Gastroesophageal sphincter (tissue), 4 donors: ENCODE measurements at regions not wholly inside any gene's neighbourhood (a gene's known extent, or its start where the extent isn't known, plus 50 kb on each side); places are given as distances from the start of the nearest gene placed in this dataset.

Experiments
- ATAC-seq: fragments of 150-250 bp; one replicate; pipeline ENCODE4 v1.9.1; 2016; ENCODE audit warnings: mild to moderate bottlenecking, moderate library complexity
- H3K27ac ChIP-seq, 4 donors: fragments of 200-600 bp; sonication (generic) in 3 of 4; 1 replicate in 3 of 4; 2 replicates in 1 of 4; pipeline ENCODE4 v1.5.1; 2016 to 2019
- H3K27me3 ChIP-seq: fragments of 200-600 bp; sonication (generic); one replicate; pipeline ENCODE4 v1.5.1; 2019
- H3K36me3 ChIP-seq, 2 donors: fragments of 200-600 bp; sonication (generic); one replicate each; pipeline ENCODE4 v1.5.1; 2019; ENCODE audit warnings: control low read depth in 1 of 2
- H3K4me1 ChIP-seq, 3 donors: fragments of 200-600 bp; sonication (generic); 1 replicate in 2 of 3; 2 replicates in 1 of 3; pipeline ENCODE4 v1.5.1; 2016 to 2019; ENCODE audit warnings: control low read depth in 2 of 3
- H3K4me3 ChIP-seq, 2 donors: fragments of 200-600 bp; sonication (generic); one replicate each; pipeline ENCODE4 v1.5.1; 2019; ENCODE audit warnings: mild to moderate bottlenecking in 1 of 2, moderate library complexity in 1 of 2
- H3K9me3 ChIP-seq, 3 donors: fragments of 200-600 bp; sonication (generic); one replicate each; pipeline ENCODE4 v1.5.1; 2017 to 2019; ENCODE audit warnings: control low read depth in 2 of 3
- EP300 ChIP-seq: sonication (generic); formaldehyde crosslinking; IDR thresholded peaks from one replicate; pipeline ENCODE4 v1.6.1; 2017; ENCODE audit warnings: antibody characterized with exemption, mild to moderate bottlenecking
- POLR2A ChIP-seq, 2 donors: fragments of 450-650 bp; IDR thresholded peaks; one replicate each; pipeline ENCODE4 v1.6.1; 2017; ENCODE audit warnings: antibody characterized with exemption in 2 of 2, mild to moderate bottlenecking in 2 of 2, moderate library complexity in 1 of 2
- POLR2AphosphoS5 ChIP-seq: sonication (generic); formaldehyde crosslinking; IDR thresholded peaks from one replicate; pipeline ENCODE4 v1.6.1; 2017; ENCODE audit warnings: antibody characterized with exemption
- WGBS, 2 donors: methylation state at CpG; one replicate each; pipeline ENCODE4 v1.1.5; 2018; ENCODE audit warnings: low coverage in 1 of 2; 5-methylcytosine and 5-hydroxymethylcytosine counted together
- TF ChIP-seq, protein P1 (sequence below), 4 experiments: fragments of 200-600 bp in 2 of 4; fragments of 450-650 bp in 2 of 4; sonication (generic) in 1 of 4; IDR thresholded peaks; one replicate each; pipeline ENCODE4 v1.5.1; 2017 to 2019; ENCODE audit warnings: antibody characterized with exemption in 4 of 4, mild to moderate bottlenecking in 2 of 4, moderate library complexity in 2 of 4

DNA sequence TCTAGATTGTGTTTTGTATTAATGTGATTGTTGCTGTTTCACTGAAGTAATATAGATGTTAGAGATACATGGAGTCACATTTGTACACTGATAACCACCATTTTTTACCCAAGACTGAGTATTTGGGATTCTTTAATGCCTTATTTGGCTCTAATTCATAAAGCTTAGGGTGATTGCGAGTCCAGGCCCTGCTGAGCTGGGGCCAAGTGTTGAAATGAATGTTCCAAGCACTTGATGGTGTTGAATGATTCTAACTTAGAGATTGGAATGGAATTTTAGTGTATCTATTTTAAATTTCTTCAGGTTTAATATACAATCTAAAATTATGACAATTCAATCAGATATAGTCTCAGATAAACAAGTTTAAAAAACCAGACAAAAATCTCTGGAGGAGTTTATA lies 329.4 kb upstream of the SLC35B3 start:
- Histone ChIP-seq H3K9me3 (no peaks in the 10 kb centered on the region), H3K4me3 (no peak overlapping the region), H3K36me3 (no peaks in the 10 kb centered on the region), H3K4me1 (no peaks in the 10 kb centered on the region), H3K27me3 (no peaks in the 10 kb centered on the region), H3K27ac (no peak overlapping the region)
- TF ChIP-seq POLR2A (IDR thresholded peaks at IDR 0.05): no peak
- 38 to 58% methylated on average over 1 of the region's 1 CpG for WGBS, 2 donors
- no peak for ATAC-seq

DNA sequence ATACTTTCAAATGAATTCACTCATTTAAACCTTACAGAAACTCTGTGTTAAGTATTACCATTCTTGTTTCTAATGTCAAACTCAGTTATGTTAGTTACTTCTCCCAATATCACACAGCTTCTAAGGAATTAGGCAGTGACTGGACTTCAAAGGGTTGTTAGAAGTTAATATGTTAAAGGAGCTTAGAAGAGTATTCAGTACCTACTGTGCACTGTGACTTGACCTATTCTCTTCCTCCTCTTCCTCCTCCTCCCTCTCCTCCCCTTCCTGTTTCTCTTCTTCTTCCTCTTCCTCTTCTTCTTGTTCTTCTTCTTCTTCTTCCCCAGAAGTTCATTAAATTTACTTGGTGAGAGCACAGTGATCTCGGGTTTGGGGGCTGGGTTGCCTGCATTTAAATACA lies 325.6 kb upstream of the SLC35B3 start:
- WGBS, 2 donors: 78% methylated on average over 1 of the region's 1 CpG; no CpG with 5 or more reads in 1 of the 2 donors
- H3K4me1 ChIP-seq: no peaks in the 10 kb centered on the region
- H3K27me3 ChIP-seq: no peaks in the 10 kb centered on the region
- ATAC-seq: no peak
- H3K4me3 ChIP-seq: no peak overlapping the region
- H3K36me3 ChIP-seq: no peaks in the 10 kb centered on the region
- no peak overlapping the region for H3K27ac ChIP-seq
- no peaks in the 10 kb centered on the region for H3K9me3 ChIP-seq
- TF ChIP-seq EP300: no peak
- no peak for TF ChIP-seq POLR2A (IDR thresholded peaks at IDR 0.05)
- no peak for TF ChIP-seq POLR2AphosphoS5
- TF ChIP-seq, protein P1, sequence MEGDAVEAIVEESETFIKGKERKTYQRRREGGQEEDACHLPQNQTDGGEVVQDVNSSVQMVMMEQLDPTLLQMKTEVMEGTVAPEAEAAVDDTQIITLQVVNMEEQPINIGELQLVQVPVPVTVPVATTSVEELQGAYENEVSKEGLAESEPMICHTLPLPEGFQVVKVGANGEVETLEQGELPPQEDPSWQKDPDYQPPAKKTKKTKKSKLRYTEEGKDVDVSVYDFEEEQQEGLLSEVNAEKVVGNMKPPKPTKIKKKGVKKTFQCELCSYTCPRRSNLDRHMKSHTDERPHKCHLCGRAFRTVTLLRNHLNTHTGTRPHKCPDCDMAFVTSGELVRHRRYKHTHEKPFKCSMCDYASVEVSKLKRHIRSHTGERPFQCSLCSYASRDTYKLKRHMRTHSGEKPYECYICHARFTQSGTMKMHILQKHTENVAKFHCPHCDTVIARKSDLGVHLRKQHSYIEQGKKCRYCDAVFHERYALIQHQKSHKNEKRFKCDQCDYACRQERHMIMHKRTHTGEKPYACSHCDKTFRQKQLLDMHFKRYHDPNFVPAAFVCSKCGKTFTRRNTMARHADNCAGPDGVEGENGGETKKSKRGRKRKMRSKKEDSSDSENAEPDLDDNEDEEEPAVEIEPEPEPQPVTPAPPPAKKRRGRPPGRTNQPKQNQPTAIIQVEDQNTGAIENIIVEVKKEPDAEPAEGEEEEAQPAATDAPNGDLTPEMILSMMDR (IDR thresholded peaks at IDR 0.05): no peak

DNA sequence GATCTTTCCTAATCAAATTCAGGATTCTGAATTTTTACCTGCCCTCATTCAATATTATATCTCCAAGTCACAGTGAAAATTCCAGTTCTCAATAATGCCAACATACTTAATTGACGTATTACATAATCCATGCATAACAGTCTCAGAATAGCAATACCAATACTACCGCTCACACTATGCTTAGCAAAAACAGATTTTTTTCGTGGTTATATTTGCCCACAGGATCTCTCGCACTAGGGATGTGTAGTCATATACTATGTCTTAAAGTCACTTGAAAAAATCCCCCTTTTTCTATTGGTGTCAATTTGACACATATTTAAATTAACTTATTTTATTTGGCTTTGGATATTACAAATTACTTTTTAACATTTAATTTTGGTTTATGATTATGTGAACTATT lies 323.1 kb upstream of the SLC35B3 start:
- no peak for TF ChIP-seq EP300
- no peak for TF ChIP-seq POLR2A (IDR thresholded peaks at IDR 0.05)
- TF ChIP-seq, protein P1 (IDR thresholded peaks at IDR 0.05): no peak
- TF ChIP-seq POLR2AphosphoS5: no peak
- H3K9me3 ChIP-seq: no peaks in the 10 kb centered on the region
- no peaks in the 10 kb centered on the region for H3K36me3 ChIP-seq
- H3K4me1 ChIP-seq: no peaks in the 10 kb centered on the region
- H3K4me3 ChIP-seq: no peak overlapping the region
- no peak overlapping the region for H3K27ac ChIP-seq
- H3K27me3 ChIP-seq: no peaks in the 10 kb centered on the region
- 77 to 82% methylated on average over 4 of the region's 4 CpGs for WGBS, 2 donors
- no peak for ATAC-seq

DNA sequence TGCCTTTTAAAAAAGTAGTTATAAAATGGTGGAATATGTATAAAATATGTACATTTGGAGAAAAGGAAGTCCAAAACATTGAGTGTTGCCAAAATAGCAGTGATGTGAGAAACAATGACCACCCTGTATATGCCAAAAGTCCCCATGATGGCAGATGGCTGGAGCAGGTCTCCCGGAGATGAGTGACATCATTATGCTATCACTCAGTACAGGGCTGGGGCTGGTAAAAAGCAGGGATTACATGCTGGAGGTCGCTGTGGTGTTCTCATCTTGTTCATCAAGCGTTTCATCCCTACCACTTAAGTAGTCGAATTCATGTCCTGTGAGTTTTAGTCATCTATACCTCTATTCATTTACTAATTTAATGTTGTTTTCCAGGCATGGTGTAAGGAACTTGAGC lies 315.3 kb upstream of the SLC35B3 start:
- ATAC-seq: no peak
- Histone ChIP-seq H3K27me3 (no peaks in the 10 kb centered on the region), H3K27ac (no peak overlapping the region), H3K4me1 (no peaks in the 10 kb centered on the region), H3K9me3 (no peaks in the 10 kb centered on the region), H3K36me3 (no peaks in the 10 kb centered on the region), H3K4me3 (no peak overlapping the region)
- 59 to 90% methylated on average over 3 to 4 of the region's 4 CpGs for WGBS, 2 donors
- TF ChIP-seq POLR2AphosphoS5 (no peak), EP300 (no peak), POLR2A (IDR thresholded peaks at IDR 0.05) (no peak)
- TF ChIP-seq, protein P1 (IDR thresholded peaks at IDR 0.05): no peak

DNA sequence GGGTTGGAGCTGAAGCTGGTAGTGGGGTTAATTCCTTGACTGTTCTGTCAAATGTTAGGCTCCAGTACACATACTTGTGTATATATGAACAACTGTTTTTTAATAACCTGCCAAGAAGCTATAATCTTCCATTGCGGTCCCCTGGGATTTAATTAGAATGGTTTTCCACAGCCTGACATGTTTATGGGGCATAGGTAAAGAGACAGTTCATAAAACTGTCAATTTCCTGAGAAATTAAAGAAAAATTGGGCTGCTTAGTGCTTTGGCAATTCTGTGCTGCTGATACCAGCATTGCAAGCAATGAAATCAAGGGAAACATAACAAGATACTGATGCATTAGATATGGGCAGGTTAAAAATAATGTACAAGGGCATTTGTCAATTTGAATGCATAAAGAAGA lies 314.1 kb upstream of the SLC35B3 start:
- no peaks in the 10 kb centered on the region for H3K27me3 ChIP-seq
- no peaks in the 10 kb centered on the region for H3K4me1 ChIP-seq
- no peaks in the 10 kb centered on the region for H3K36me3 ChIP-seq
- H3K27ac ChIP-seq: no peak overlapping the region
- no peaks in the 10 kb centered on the region for H3K9me3 ChIP-seq
- ATAC-seq: no peak
- 60 to 65% methylated on average over 1 of the region's 1 CpG for WGBS, 2 donors
- TF ChIP-seq EP300: no peak
- no peak for TF ChIP-seq POLR2A (IDR thresholded peaks at IDR 0.05)
- TF ChIP-seq, protein P1 (IDR thresholded peaks at IDR 0.05): no peak
- TF ChIP-seq POLR2AphosphoS5: no peak
- H3K4me3 ChIP-seq: no peak overlapping the region
